HG02938 (cell line): ENCODE measurements at regions not wholly inside any gene's neighbourhood (a gene's known extent, or its start where the extent isn't known, plus 50 kb on each side); places are given as distances from the start of the nearest gene placed in this dataset.

Experiments
- ATAC-seq: cut with Tn5 transposase; IDR thresholded peaks from one replicate; pipeline ENCODE4 v1.9.1; 2021; ENCODE audit warnings: mild to moderate bottlenecking, moderate library complexity; ENCODE audit not compliant: unreplicated experiment

DNA sequence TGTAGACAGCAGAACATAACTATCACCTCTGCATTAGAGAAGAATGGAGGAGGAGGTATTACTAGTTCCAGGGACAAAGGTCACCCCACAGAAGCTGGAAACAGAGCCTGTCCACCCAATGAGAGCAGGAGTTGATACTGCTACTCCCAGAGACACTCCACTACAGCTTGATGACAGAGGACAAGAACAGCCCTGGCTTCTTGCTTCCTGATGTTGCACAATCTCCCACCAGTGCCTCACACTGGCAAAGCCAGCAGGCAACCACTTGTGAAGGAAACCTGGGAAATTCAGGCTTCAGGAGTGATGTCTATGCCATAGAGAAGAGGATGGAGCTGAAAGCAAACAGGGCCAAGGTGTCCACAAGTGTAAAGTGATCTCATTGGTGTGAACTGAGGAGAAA, 78.0 kb upstream of the POU1F1 start:
- ATAC-seq = no peak

DNA sequence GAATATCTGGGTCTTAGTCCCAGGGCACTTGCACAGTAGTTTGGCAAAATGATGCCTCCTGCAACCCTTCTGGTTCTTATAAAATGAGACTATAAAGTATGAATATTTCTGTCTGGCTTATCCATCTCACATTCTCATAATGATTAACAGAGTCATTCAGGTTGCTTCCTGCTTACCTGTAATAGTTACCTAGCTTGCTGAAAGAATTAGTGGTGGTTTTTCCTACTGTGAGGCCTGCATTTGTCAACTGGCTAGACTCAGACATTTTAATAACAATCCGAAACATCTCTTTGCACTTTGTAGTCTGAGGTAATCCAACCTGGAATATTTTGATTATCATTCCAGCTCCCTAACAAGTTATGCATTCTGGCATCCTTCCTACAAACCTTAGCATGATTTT, 75.6 kb upstream of the POU1F1 start:
- ATAC-seq = no peak

DNA sequence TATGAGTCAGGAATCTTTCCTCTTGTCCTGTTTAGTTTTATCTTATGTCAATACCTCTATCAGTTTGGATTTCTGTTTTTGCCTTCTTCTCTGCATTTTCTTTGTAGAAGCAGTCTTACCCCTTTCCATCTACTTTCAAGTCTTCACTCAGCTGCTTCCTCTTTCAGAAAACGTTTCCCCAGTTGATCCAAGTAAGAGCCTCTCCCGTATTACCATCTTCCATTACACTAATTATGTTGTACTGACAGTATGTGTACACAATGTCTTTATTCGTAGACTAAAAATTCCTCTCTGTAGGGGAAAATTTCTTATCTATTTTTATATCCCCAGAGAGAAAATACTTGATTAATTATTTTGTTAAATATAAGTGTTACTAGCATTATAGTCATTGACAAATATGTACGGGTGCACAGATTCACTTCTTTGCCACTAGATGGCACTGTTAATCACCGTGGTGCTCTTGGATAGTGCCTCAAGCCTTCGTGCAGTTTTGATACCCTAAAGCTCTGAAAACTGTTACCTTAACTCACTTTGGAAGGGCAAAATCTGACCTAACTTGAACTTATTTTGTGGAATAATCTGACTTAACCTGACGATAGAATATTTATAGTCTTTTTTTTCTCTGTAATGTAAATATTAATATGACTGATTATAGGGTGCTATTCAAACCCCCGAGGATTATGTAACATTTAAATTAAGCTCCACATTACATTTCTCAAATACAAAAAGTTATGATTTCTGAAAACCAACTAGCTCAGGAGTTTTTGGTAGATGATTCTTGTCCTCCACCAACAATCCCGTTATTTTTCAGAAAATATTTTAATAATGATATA, 74.2 kb upstream of the POU1F1 start:
- peak; percentile 99 for ATAC-seq

DNA sequence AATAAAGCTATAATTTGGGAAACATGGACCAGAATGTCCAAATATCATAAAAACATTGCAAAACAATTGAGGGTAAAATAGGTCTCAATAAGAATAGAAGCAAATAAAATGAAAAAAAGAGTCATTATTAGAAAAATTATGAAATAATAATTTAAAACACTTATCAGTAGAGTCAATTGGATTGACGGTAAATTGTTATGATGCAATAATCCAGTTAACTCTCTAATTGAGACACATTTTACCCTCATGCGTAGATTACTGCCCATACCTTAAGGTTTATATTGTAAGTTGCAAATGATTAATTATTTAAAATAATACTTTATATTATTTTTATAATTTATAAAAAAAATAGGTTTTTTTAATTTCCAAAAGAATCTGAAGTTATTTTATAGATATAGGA, 73.4 kb upstream of the POU1F1 start:
- ATAC-seq = no peak

DNA sequence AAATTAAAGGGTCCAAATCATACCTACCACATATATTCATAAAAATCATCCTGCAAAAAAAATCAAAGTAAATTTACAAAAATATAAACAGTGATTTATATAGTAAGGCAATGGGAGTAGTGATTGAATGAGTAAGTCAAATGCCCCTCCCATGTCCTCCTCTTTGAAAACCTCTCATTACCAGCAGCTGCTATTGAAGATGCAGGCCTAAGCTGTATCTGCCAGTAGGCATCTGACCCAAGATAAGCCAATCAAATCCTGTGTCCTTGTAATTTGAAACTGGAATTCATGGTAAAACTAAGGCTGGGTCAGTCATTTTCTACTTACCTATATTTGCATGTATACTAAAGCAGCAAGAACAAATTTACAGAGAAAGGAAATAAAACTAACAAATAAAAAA, 60.4 kb upstream of the POU1F1 start:
- ATAC-seq = no peak

DNA sequence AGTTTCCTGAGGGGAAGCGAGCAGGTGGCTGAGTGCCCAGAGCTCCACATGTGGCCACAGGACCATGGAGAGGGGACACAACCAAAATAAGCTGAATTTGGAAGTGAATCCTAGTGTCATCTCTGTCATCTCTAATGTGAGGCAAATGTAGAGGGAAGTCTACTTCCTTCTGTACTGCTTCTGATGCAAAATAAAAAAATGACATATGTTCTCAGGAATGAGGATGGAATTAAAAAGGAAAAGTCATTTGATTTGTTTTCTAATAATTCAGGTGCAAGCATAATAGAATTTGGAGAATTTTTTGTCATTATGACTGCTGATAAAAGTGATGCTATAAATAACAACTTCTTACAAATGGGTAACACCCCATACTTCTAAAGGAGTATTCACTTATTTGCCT, 59.5 kb upstream of the POU1F1 start:
- no peak for ATAC-seq

DNA sequence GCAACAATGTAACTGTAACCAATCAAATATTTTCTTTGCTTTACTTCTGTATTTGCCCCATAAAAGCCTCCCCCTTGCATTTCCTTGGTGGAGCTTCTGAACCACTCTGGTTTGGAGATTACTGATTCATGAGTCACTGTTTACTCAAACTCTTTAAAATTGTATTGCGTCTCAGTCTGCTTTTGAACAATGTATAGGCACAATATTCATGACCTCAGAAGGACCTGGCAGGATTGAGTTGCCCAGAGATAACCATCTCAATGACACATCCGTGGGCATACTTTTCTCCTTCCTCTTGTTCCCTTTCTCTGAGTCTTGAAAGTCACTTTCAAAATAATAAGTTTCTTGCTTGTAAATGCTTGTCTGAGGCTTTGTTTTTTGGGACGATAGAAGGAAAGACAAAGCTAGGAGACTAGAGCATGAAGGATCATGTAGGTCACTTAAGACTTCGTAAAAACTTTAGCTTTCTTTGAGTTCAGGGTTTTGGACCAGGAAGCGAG, 57.1 kb upstream of the POU1F1 start:
- peak; percentile 65 for ATAC-seq

DNA sequence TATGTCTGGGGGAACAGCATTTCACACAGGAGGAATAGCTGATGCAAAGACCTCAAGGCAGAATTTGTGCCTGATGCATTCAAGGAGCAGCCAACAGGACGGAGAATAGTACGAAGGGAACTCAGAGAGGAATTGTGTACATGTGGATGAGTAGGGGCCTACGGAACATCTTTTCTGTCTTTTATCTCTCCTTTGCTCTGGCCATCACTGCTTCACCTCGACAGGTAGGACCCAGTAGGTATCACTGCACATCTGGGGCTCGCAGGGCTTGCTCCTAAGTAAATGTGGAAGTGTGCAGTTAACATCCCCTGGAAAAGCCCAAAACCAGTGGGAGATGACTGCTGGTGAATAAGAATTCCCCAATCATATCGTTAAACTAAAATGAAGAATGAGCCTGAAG, 56.4 kb upstream of the POU1F1 start:
- no peak for ATAC-seq

DNA sequence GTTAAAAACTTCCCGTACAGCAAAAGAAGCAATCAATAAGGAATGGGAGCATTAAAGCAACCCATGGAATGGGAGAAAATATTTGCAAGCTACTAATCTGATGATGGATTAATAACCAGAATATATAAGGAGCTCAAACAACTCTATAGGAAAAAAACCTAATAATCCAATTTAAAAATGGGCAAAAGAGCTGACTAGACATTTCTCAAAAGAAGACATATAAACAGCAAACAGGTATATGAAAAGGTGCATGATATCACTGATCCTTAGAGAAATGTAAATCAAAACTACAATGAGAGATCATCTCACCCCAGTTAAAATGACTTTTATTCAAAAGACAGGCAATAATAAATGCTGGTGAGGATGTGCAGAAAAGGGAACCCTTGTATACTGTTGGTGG, 52.7 kb upstream of the POU1F1 start:
- no peak for ATAC-seq
